DMS114 treated with DMSO at 0.1 percent for 48 hours (cell line): ENCODE measurements at regions not wholly inside any gene's neighbourhood (a gene's known extent, or its start where the extent isn't known, plus 50 kb on each side); places are given as distances from the start of the nearest gene placed in this dataset.

Experiments
- DNase-seq: peaks from one replicate; lab custom pipeline; 2025; ENCODE audit not compliant: unreplicated experiment; lab: John Stamatoyannopoulos, UW

- peak; percentile 10 for DNase-seq
These were observed 130.6 kb upstream of the NPVF start for GRCh38 chr7:25358926-25359325.

GRCh38 chr7:25359471-25360059 lies 131.3 kb upstream of the NPVF start:
- peak; percentile 34 for DNase-seq

GRCh38 chr7:25360451-25360850 lies 132.2 kb upstream of the NPVF start:
- no peak for DNase-seq

GRCh38 chr7:25361387-25361786 lies 133.1 kb upstream of the NPVF start:
- DNase-seq = no peak

GRCh38 chr7:25361863-25362262 lies 133.6 kb upstream of the NPVF start:
- DNase-seq = no peak

GRCh38 chr7:25368599-25369201 lies 140.4 kb upstream of the NPVF start:
- no peak for DNase-seq

GRCh38 chr7:25369786-25370185 lies 141.5 kb upstream of the NPVF start:
- no peak for DNase-seq

GRCh38 chr7:25371972-25372371 lies 143.7 kb upstream of the NPVF start:
- DNase-seq = no peak

- no peak for DNase-seq
These were observed 147.7 kb upstream of the NPVF start for GRCh38 chr7:25375805-25376600.

- DNase-seq = no peak
These were observed 151.3 kb upstream of the NPVF start for GRCh38 chr7:25379351-25380300.

GRCh38 chr7:25381818-25382589 lies 153.7 kb upstream of the NPVF start:
- DNase-seq = no peak

- DNase-seq = no peak
These were observed 154.6 kb upstream of the NPVF start for GRCh38 chr7:25382869-25383268.

GRCh38 chr7:25383402-25383801 lies 155.1 kb upstream of the NPVF start:
- DNase-seq = no peak

GRCh38 chr7:25384788-25385505 lies 156.7 kb upstream of the NPVF start:
- DNase-seq = no peak

- no peak for DNase-seq
These were observed 157.3 kb upstream of the NPVF start for GRCh38 chr7:25385506-25386136.

- DNase-seq = no peak
These were observed 158.0 kb upstream of the NPVF start for GRCh38 chr7:25386311-25386744.

GRCh38 chr7:25388681-25389080 lies 160.4 kb upstream of the NPVF start:
- no peak for DNase-seq

GRCh38 chr7:25389489-25390106 lies 161.3 kb upstream of the NPVF start:
- peak; percentile 58 for DNase-seq
